Peyer's patch (tissue), 4 donors: ENCODE measurements at regions not wholly inside any gene's neighbourhood (a gene's known extent, or its start where the extent isn't known, plus 50 kb on each side); places are given as distances from the start of the nearest gene placed in this dataset.

Experiments used
- CTCF ChIP-seq, 6 experiments: fragments of 450-650 bp in 4 of 6; fragments of 200-600 bp in 2 of 6; sonication (generic) in 1 of 6; IDR thresholded peaks; one replicate each; pipeline ENCODE4 v1.5.1; 2017 to 2019; ENCODE audit warnings: antibody characterized with exemption in 6 of 6, mild to moderate bottlenecking in 3 of 6, moderate library complexity in 1 of 6
- POLR2A ChIP-seq, 2 donors: fragments of 450-650 bp; IDR thresholded peaks; one replicate each; pipeline ENCODE4 v1.5.1; 2017; ENCODE audit warnings: antibody characterized with exemption in 2 of 2, mild to moderate bottlenecking in 2 of 2, moderate library complexity in 2 of 2

- TF ChIP-seq CTCF (IDR thresholded peaks at IDR 0.05) (no peak), POLR2A (IDR thresholded peaks at IDR 0.05) (no peak)
Measured at GRCh38 chr2:198641161-198641560, 816.6 kb downstream of the SATB2 start.
